ENCODE measurements at regions not wholly inside any gene's neighbourhood (a gene's known extent, or its start where the extent isn't known, plus 50 kb on each side); places are given as distances from the start of the nearest gene placed in this dataset.

DNA sequence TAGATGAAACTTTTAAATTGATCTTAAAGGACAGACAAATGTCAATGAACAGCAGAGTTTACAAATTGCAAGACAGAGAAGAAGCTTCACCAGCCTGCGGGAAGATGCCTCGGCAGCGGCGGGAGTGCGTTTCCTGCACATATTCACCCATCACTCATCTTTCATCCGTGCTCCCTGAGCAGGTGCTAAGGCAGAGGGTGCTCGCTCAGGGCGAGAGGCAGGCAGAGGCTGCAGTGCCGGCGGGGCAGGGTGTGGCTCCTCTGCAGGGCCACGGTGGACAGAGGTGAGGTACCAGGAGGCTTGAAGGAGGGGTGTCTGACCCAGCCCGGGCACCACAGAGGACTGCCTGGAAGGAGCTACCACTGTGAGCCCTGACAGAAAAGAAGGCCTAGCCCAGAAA is 155.2 kb upstream of the PPP2R2D start:
- H3K36me3 ChIP-seq (ENCODE audit: insufficient read depth, low read length) = no peaks in the 10 kb centered on the region
- peak in 1 of 14 experiments; percentile 16 for DNase-seq
- ATAC-seq (ENCODE audit: poor library complexity) = no peak
- Mint-ChIP-seq H3K4me3 (no peak overlapping the region), H3K4me1 (ENCODE audit: low read depth) (no peaks in the 10 kb centered on the region), H3K36me3 (ENCODE audit: low read depth) (no peaks in the 10 kb centered on the region), H3K9me3 (no peaks in the 10 kb centered on the region), H3K27ac (no peak overlapping the region), H3K27me3 (peaks cover 40% of the 10 kb centered on the region)
- ChIA-PET CTCF (no interaction called here), POLR2A (no interaction called here)
- H3K27me3 ChIP-seq (ENCODE audit: control insufficient read depth in 1 of 2, insufficient read depth in 2 of 2, low read length in 2 of 2) = peaks cover 12 to 15% of the 10 kb centered on the region in 2 experiments
- peaks cover 3% of the 10 kb centered on the region for H3K4me1 ChIP-seq (ENCODE audit: insufficient read depth, low read length)
- no peak for TF ChIP-seq CTCF (IDR thresholded peaks at IDR 0.05)
- intact Hi-C loops (cut with DNase I, micrococcal nuclease) = no loop called here
- H3K4me3 ChIP-seq (ENCODE audit: low read length) = no peak overlapping the region
- peaks cover 0 to 30% of the 10 kb centered on the region in 2 experiments for H3K9me3 ChIP-seq (ENCODE audit: control insufficient read depth in 1 of 2, insufficient read depth in 1 of 2, low read length in 2 of 2)
- H3K27ac ChIP-seq (ENCODE audit: low read depth in 1 of 2, low read length in 2 of 2) = no peak overlapping the region

DNA sequence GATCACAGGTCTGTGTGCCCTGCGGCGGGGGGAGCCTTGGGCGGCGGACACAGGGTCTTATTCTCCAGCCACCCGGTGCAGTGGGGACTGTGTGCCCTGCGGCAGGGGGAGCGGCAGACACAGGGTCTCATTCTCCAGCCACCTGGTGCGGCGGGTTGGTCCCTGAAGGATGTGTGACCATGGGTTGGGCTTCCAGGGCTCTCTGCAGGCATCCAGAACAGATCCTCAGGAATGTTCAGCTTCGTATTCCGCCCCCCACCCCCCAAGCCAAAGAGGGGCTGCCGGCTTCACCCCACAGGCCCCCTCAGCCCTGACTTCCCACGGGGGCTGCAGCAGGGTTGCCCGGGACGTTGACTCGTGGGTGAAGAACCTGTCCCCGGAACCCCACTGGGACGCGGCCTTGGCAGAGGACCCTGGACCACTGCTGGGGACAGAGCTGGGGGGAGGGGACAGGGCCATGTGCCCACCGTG is 154.5 kb upstream of the PPP2R2D start:
- no peak overlapping the region for H3K4me3 ChIP-seq (ENCODE audit: low read length)
- H3K27ac ChIP-seq (ENCODE audit: low read depth in 1 of 2, low read length in 2 of 2) = no peak overlapping the region
- H3K27me3 ChIP-seq (ENCODE audit: control insufficient read depth in 1 of 2, insufficient read depth in 2 of 2, low read length in 2 of 2) = peaks cover 12 to 15% of the 10 kb centered on the region in 2 experiments
- ChIA-PET POLR2A (no interaction called here), CTCF (no interaction called here)
- H3K9me3 Mint-ChIP-seq = no peaks in the 10 kb centered on the region
- H3K27ac Mint-ChIP-seq = no peak overlapping the region
- peaks cover 40% of the 10 kb centered on the region for H3K27me3 Mint-ChIP-seq
- intact Hi-C loops (cut with DNase I, micrococcal nuclease) = no loop called here
- ATAC-seq (ENCODE audit: poor library complexity) (no peak), DNase-seq (peak in 1 of 14 experiments; percentile 17)
- H3K9me3 ChIP-seq (ENCODE audit: control insufficient read depth in 1 of 2, insufficient read depth in 1 of 2, low read length in 2 of 2) = peaks cover 0 to 30% of the 10 kb centered on the region in 2 experiments
- H3K4me3 Mint-ChIP-seq = no peak overlapping the region
- peaks cover 3% of the 10 kb centered on the region for H3K4me1 ChIP-seq (ENCODE audit: insufficient read depth, low read length)
- TF ChIP-seq CTCF (IDR thresholded peaks at IDR 0.05) = no peak
- no peaks in the 10 kb centered on the region for H3K4me1 Mint-ChIP-seq (ENCODE audit: low read depth)
- H3K36me3 ChIP-seq (ENCODE audit: insufficient read depth, low read length) = no peaks in the 10 kb centered on the region
- H3K36me3 Mint-ChIP-seq (ENCODE audit: low read depth) = no peaks in the 10 kb centered on the region

- peaks cover 40% of the 10 kb centered on the region for H3K27me3 Mint-ChIP-seq
- H3K36me3 ChIP-seq (ENCODE audit: insufficient read depth, low read length) = no peaks in the 10 kb centered on the region
- POLR2A ChIA-PET = no interaction called here
- H3K4me1 ChIP-seq (ENCODE audit: insufficient read depth, low read length) = peaks cover 3% of the 10 kb centered on the region
- H3K4me1 Mint-ChIP-seq (ENCODE audit: low read depth) = no peaks in the 10 kb centered on the region
- ATAC-seq (ENCODE audit: poor library complexity) (no peak), DNase-seq (no peak)
- intact Hi-C loops (cut with DNase I, micrococcal nuclease) = no loop called here
- peaks cover 12 to 15% of the 10 kb centered on the region in 2 experiments for H3K27me3 ChIP-seq (ENCODE audit: control insufficient read depth in 1 of 2, insufficient read depth in 2 of 2, low read length in 2 of 2)
- H3K4me3 ChIP-seq (ENCODE audit: low read length) = no peak overlapping the region
- no peaks in the 10 kb centered on the region for H3K36me3 Mint-ChIP-seq (ENCODE audit: low read depth)
- H3K9me3 ChIP-seq (ENCODE audit: control insufficient read depth in 1 of 2, insufficient read depth in 1 of 2, low read length in 2 of 2) = peaks cover 0 to 30% of the 10 kb centered on the region in 2 experiments
- H3K9me3 Mint-ChIP-seq = no peaks in the 10 kb centered on the region
- TF ChIP-seq CTCF (IDR thresholded peaks at IDR 0.05) = no peak
- CTCF ChIA-PET = no interaction called here
- H3K27ac ChIP-seq (ENCODE audit: low read depth in 1 of 2, low read length in 2 of 2) = no peak overlapping the region
- no peak overlapping the region for H3K4me3 Mint-ChIP-seq
- H3K27ac Mint-ChIP-seq = no peak overlapping the region
Observed at GRCh38 chr10:131746785-131747184, 154.0 kb upstream of the PPP2R2D start.
